ENCODE measurements at regions not wholly inside any gene's neighbourhood (a gene's known extent, or its start where the extent isn't known, plus 50 kb on each side); places are given as distances from the start of the nearest gene placed in this dataset.

DNA sequence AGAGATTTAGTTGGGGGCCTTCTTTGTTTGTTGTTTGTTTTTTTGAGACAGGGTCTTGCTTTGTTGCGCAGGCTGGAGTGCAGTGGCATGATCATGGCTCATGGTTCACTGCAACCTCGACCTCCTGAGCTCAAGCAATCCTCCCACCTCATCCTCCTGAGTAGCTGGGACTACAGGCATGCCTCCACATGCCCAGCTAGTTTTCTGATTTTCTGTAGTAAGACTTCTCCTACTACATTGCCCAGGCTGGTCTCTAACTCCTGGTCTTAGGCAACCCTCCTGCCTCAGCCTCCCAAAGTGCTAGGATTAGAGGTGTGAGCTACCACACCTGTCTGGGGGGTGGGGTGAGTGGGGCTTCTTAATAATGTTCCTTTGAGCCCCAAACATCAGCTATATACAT, 148.3 kb upstream of the ADAMTS9 start:
- TF ChIP-seq, protein P1, sequence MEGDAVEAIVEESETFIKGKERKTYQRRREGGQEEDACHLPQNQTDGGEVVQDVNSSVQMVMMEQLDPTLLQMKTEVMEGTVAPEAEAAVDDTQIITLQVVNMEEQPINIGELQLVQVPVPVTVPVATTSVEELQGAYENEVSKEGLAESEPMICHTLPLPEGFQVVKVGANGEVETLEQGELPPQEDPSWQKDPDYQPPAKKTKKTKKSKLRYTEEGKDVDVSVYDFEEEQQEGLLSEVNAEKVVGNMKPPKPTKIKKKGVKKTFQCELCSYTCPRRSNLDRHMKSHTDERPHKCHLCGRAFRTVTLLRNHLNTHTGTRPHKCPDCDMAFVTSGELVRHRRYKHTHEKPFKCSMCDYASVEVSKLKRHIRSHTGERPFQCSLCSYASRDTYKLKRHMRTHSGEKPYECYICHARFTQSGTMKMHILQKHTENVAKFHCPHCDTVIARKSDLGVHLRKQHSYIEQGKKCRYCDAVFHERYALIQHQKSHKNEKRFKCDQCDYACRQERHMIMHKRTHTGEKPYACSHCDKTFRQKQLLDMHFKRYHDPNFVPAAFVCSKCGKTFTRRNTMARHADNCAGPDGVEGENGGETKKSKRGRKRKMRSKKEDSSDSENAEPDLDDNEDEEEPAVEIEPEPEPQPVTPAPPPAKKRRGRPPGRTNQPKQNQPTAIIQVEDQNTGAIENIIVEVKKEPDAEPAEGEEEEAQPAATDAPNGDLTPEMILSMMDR (IDR thresholded peaks at IDR 0.05), result no peak
- no peak for TF ChIP-seq POLR2A (IDR thresholded peaks at IDR 0.05)
- H3K4me3 ChIP-seq (ENCODE audit: low read depth, poor library complexity, severe bottlenecking), result no peak overlapping the region
- DNase-seq (ENCODE audit: low spot score in 2 of 2), result no peak
- WGBS, 2 donors, result 80 to 81% methylated on average over 2 of the region's 2 CpGs
- intact Hi-C loops (cut with DNase I; ENCODE audit: low total_unique reads), result no loop called here

DNA sequence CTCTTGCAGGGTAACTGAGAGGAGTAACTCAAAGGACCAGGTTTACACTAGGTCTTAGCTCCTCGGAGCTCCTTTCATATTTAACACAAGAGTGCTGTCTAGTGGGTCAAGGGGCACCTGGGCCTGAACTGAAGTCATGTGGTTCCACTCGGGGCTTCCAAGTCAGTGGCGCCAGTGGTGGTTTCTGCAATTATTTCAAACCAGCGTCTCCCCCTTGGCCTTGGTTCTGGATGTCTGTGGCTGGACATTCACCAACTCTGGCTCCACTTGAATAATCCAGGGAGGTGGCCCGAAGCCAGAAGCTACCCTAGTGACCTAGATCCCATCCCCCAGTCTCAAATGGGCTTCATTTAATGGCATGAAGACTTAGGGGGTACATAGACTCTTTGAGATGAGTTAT, 144.3 kb upstream of the ADAMTS9 start:
- intact Hi-C loops (cut with DNase I; ENCODE audit: low total_unique reads), result no loop called here
- TF ChIP-seq, protein P1 (IDR thresholded peaks at IDR 0.05), result no peak
- TF ChIP-seq POLR2A (IDR thresholded peaks at IDR 0.05), result no peak
- 83 to 95% methylated on average over 5 of the region's 5 CpGs for WGBS, 2 donors

DNA sequence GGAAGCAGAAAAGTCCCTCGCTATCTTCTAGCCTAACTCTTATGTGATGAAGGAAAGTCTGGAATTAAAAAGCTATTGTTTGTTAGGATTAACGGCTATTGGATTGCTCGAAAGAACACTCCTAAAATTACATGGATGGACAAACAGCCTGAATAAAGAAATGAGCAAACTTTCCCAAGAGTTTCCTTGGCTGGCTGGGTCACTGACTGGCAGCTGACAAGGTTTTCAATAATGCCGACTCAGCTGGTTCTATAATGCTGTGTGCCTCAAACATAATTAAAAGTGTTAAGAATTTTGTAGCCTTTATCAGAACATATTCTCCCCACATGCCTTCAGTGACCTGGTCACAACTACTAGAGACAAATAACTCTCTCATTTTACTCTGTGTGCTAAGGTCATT, 142.9 kb upstream of the ADAMTS9 start:
- no peak overlapping the region for H3K4me3 ChIP-seq (ENCODE audit: low read depth, poor library complexity, severe bottlenecking)
- no peak for DNase-seq (ENCODE audit: low spot score in 2 of 2)
- 77 to 80% methylated on average over 4 of the region's 4 CpGs for WGBS, 2 donors
- TF ChIP-seq, protein P1 (IDR thresholded peaks at IDR 0.05), result no peak
- no peak for TF ChIP-seq POLR2A (IDR thresholded peaks at IDR 0.05)
- intact Hi-C loops (cut with DNase I; ENCODE audit: low total_unique reads), result no loop called here

More for the DNA sequence above, 144.3 kb upstream of the ADAMTS9 start:
- no peak overlapping the region for H3K4me3 ChIP-seq (ENCODE audit: low read depth, poor library complexity, severe bottlenecking)
- no peak for DNase-seq (ENCODE audit: low spot score in 2 of 2)

DNA sequence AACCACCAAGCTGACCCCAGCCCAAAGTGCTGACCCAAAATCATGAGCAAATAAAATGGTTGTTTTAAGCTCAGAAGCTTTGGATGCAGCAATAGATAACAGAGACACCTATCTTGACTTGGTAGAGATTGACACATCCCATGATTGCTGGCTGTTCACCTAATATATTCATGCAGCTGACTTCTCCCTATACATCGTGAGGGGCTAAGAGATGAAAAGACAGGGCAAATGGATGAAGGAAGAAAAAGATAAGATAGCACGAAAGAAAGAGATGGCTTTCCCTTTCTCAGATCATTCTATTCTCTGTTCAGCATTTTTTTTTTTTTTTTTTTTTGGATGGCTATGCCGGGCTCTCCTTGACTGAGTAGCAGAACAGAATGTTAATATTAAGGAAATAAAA, 141.5 kb upstream of the ADAMTS9 start:
- WGBS, 2 donors, result 89 to 92% methylated on average over 3 of the region's 3 CpGs
- no peak overlapping the region for H3K4me3 ChIP-seq (ENCODE audit: low read depth, poor library complexity, severe bottlenecking)
- DNase-seq (ENCODE audit: low spot score in 2 of 2), result no peak
- intact Hi-C loops (cut with DNase I; ENCODE audit: low total_unique reads), result no loop called here
- TF ChIP-seq POLR2A (IDR thresholded peaks at IDR 0.05), result no peak
- TF ChIP-seq, protein P1 (IDR thresholded peaks at IDR 0.05), result no peak

DNA sequence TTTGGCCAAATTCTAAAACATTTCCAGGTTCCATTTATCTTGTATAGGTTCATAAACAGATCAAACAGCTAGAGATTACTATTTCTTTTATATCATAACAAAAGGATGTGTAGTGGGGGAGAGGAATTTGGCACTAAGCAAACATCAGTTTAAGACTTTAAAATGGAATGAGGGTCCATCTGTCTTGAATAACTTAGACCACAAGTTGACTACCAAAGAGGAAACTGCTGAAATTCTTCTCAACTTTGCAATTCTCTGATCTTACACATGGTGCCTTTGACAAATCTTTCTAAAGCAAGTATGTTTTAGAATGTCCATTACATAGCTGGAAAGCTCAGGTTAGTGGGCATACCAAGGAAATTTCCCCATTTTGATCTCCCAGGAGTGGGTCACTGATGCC, 140.5 kb upstream of the ADAMTS9 start:
- TF ChIP-seq, protein P1 (IDR thresholded peaks at IDR 0.05), result no peak
- no peak for TF ChIP-seq POLR2A (IDR thresholded peaks at IDR 0.05)
- no peak overlapping the region for H3K4me3 ChIP-seq (ENCODE audit: low read depth, poor library complexity, severe bottlenecking)
- DNase-seq (ENCODE audit: low spot score in 2 of 2), result no peak
- intact Hi-C loops (cut with DNase I; ENCODE audit: low total_unique reads), result no loop called here

DNA sequence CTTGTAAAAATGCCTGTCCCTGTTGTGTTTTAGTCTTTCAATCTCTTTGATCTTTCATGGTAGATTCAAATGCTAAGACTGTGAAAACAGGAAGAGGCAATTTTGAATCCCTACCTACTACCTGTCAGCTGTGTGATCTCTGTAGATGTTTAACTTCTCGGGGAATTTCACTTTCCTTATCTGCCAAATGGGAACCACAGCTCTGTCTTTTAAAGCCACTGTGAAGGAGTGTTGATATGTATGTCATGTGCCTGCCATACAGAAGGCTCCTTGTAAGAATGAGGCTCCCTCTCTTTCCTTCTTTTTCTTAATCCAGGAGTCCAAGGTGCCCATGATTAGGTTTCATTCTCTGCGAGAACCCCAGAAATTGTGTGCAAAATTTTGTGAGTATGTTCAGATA, 139.6 kb upstream of the ADAMTS9 start:
- TF ChIP-seq, protein P1 (IDR thresholded peaks at IDR 0.05), result no peak
- TF ChIP-seq POLR2A (IDR thresholded peaks at IDR 0.05), result no peak
- 92 to 96% methylated on average over 2 of the region's 2 CpGs for WGBS, 2 donors
- no peak overlapping the region for H3K4me3 ChIP-seq (ENCODE audit: low read depth, poor library complexity, severe bottlenecking)
- intact Hi-C loops (cut with DNase I; ENCODE audit: low total_unique reads), result no loop called here
- DNase-seq (ENCODE audit: low spot score in 2 of 2), result no peak
